NB4 (cell line): ENCODE measurements at regions not wholly inside any gene's neighbourhood (a gene's known extent, or its start where the extent isn't known, plus 50 kb on each side); places are given as distances from the start of the nearest gene placed in this dataset.

ENCODE experiments used
- DNase-seq: peaks from one replicate; pipeline ENCODE4 v3.0.0; 2010; ENCODE audit warnings: low read depth
- H3K4me3 ChIP-seq: one replicate; pipeline ENCODE4 v1.5.1; 2011; ENCODE audit warnings: mild to moderate bottlenecking, low read depth, low read length, moderate library complexity
- MYC ChIP-seq: IDR thresholded peaks from 2 replicates; pipeline ENCODE4 v1.6.1; 2011; ENCODE audit warnings: low read depth, low read length
- POLR2A ChIP-seq: IDR thresholded peaks from 2 replicates; pipeline ENCODE4 v1.6.1; 2011; ENCODE audit warnings: mild to moderate bottlenecking; ENCODE audit not compliant: insufficient read length; ENCODE audit errors: extremely low read depth
- TF ChIP-seq, protein P1 (sequence below): IDR thresholded peaks from one replicate; pipeline ENCODE4 v1.5.1; 2012; ENCODE audit warnings: low read depth, low read length
- TF ChIP-seq, protein P2 (sequence below): IDR thresholded peaks from 2 replicates; pipeline ENCODE4 v1.6.1; 2011; ENCODE audit warnings: low read depth, low read length

DNA sequence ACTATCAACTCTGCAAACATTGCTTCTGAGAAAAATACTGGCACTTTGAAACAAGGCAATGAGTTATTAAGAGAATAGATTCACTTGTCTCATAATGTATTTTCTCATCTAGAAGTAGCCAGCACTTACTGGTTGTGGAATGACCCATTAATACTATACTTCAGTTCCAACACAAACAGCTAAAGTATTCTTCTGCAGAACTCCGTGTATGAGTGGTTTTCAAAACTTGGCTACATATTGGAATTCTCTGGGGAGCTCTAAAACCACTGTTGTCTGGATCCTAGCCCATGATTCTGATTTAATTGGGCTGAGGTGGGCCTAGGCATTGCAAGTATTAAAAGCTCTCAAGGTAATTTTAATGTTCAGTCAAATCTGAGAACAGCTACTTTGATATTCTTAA, 1416.4 kb upstream of the RAG2 start:
- DNase-seq: no peak
- no peak overlapping the region for H3K4me3 ChIP-seq
- TF ChIP-seq, protein P1, sequence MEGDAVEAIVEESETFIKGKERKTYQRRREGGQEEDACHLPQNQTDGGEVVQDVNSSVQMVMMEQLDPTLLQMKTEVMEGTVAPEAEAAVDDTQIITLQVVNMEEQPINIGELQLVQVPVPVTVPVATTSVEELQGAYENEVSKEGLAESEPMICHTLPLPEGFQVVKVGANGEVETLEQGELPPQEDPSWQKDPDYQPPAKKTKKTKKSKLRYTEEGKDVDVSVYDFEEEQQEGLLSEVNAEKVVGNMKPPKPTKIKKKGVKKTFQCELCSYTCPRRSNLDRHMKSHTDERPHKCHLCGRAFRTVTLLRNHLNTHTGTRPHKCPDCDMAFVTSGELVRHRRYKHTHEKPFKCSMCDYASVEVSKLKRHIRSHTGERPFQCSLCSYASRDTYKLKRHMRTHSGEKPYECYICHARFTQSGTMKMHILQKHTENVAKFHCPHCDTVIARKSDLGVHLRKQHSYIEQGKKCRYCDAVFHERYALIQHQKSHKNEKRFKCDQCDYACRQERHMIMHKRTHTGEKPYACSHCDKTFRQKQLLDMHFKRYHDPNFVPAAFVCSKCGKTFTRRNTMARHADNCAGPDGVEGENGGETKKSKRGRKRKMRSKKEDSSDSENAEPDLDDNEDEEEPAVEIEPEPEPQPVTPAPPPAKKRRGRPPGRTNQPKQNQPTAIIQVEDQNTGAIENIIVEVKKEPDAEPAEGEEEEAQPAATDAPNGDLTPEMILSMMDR: no peak

DNA sequence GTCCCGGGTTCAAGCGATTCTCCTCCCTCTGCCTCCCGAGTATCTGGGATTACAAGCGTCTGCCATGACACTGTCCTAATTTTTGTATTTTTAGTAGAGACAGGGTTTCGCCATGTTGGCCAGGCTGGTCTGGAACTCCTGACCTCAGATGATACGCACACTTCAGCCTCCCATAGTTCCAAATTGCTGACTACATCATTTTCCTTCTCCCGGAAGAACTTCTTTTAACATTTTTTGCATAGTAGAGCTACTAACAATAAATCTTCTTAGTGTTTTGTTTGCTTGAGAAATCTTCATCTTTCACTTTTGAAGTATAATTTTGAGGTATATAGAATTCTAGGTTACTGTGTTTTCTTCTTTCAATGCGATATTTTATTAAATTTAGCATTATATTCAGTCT, 1415.1 kb upstream of the RAG2 start:
- DNase-seq: no peak
- TF ChIP-seq MYC: no peak
- TF ChIP-seq POLR2A: no peak
- TF ChIP-seq, protein P1: no peak
- TF ChIP-seq, protein P2, sequence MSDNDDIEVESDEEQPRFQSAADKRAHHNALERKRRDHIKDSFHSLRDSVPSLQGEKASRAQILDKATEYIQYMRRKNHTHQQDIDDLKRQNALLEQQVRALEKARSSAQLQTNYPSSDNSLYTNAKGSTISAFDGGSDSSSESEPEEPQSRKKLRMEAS: no peak
- no peak overlapping the region for H3K4me3 ChIP-seq

DNA sequence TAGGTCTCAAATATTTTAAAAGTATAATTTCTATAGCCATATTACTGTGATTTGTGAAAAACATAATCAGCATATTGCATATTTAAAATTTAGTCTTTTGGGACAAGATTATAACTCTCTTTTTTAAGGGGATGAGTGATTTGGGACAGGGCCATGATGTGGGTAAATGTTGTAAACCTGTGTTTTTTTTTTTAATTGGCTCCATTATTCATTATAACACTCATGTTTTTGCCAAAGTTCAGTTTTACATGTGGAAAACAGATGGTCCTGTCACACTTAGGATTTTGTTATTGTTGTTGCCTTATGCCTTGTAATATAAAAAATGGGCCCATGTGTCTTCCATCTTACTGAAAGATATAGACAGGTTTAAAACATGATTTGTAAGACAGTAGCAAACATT, 1413.5 kb upstream of the RAG2 start:
- no peak overlapping the region for H3K4me3 ChIP-seq
- no peak for DNase-seq
- TF ChIP-seq POLR2A (no peak), MYC (no peak)
- TF ChIP-seq, protein P2: no peak
- TF ChIP-seq, protein P1: no peak

DNA sequence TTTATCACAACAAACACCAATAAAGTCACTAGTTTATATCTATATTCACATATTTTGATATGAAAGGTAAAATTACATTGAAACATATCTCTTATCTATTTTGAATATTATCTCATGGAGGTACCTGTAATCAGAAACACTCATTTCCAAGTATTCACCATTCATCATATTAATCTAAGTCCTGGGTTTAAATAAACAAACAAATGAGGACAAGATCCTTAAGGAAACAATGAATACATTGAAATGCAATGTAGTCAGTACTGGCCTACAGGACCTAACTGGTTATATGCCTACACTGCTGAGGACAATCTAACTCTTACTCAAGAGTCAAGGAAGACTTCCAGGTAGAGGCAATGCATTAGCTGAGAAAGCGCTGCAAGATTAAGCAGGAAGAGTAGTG, 1411.9 kb upstream of the RAG2 start:
- TF ChIP-seq POLR2A (no peak), MYC (no peak)
- TF ChIP-seq, protein P2: no peak
- TF ChIP-seq, protein P1: no peak
- no peak for DNase-seq

DNA sequence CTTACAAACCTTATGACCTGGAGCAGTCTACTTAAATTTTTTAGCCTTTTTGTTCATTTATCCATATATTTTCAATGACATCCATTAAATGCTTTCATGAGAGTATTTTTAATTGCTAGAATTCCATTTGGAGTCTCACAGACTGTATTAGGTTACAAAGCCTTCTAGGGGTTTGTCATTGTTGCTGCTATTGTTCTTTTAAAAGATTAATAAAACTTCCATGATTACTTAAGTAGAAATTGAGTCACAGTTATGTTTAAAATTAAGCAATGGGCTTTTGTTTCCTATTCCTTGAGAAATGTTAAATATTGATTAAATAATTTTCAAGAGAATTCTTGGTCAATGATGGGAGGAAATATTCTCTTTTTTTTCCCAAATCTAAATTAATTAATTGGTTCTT, 1408.4 kb upstream of the RAG2 start:
- TF ChIP-seq MYC (no peak), POLR2A (no peak)
- TF ChIP-seq, protein P1: no peak
- TF ChIP-seq, protein P2: no peak
- no peak for DNase-seq
- H3K4me3 ChIP-seq: no peak overlapping the region

More for the DNA sequence above, 1411.9 kb upstream of the RAG2 start:
- no peak overlapping the region for H3K4me3 ChIP-seq

DNA sequence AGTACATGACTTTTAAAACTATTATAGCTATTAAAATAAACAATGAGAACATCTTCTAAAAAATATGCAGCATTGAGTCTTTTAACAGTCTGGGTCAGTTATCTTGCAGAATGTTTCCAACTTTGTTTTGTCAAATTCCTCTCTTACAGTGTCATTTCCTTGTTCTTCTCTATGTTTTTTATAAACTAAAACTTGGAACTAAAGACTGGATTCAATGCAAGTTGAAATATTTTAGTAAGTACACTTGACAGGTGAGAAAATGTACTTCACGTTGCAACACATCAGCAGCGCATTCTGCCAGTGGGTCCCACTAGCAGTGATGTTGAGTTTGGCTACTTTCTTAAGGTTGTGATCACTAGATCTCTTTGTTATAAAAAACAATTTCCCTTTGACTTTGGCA, 1407.6 kb upstream of the RAG2 start:
- DNase-seq: no peak
- no peak overlapping the region for H3K4me3 ChIP-seq
- no peak for TF ChIP-seq POLR2A
- TF ChIP-seq, protein P2: no peak
- TF ChIP-seq, protein P1: no peak
- no peak for TF ChIP-seq MYC
